Erythroblast (primary cell): ENCODE measurements at regions not wholly inside any gene's neighbourhood (a gene's known extent, or its start where the extent isn't known, plus 50 kb on each side); places are given as distances from the start of the nearest gene placed in this dataset.

ENCODE experiments used
- GATA1 ChIP-seq: IDR thresholded peaks from 2 replicates; pipeline ENCODE4 v1.6.1; 2011; ENCODE audit warnings: low read depth, mild to moderate bottlenecking, control low read depth, low read length, moderate library complexity
- POLR2A ChIP-seq: IDR thresholded peaks from 2 replicates; pipeline ENCODE4 v1.6.1; 2011; ENCODE audit warnings: mild to moderate bottlenecking, low read length

GRCh38 chr10:105714728-105715127, 1073.6 kb downstream of the SORCS3 start:
- TF ChIP-seq POLR2A (no peak), GATA1 (no peak)
